K562 (cell line): ENCODE measurements at regions not wholly inside any gene's neighbourhood (a gene's known extent, or its start where the extent isn't known, plus 50 kb on each side); places are given as distances from the start of the nearest gene placed in this dataset.
A peak's percentile ranks its signal among the peaks of the same experiment; 100 is the strongest.

ENCODE experiments used
- ATAC-seq: fragments of 200-7000 bp; cut with Tn5 transposase; 3 replicates; pipeline ENCODE4 v1.9.1; 2020; ENCODE audit warnings: moderate library complexity
- BruUV-seq: library from RNA; stranded (reverse); fragments of 400-500 nt; replicated peaks from 2 replicates; lab custom pipeline; 2021; lab: Mats Ljungman, UMichigan
- CTCF ChIA-PET: fragments of 300-600 bp; formaldehyde crosslinking; extraction: SDS; loops from one replicate; lab custom pipeline; 2021; ENCODE audit warnings: low intra/inter-chr PET ratio; lab: Yijun Ruan, JAX
- POLR2A ChIA-PET: fragments of 300-600, 350-650 bp; sonication (Branson Sonifier 250); formaldehyde crosslinking; extraction: SDS; loops from one replicate; lab custom pipeline; 2021; ENCODE audit warnings: antibody characterized with exemption, inconsistent platforms; lab: Yijun Ruan, JAX
- DNase-seq, 4 experiments: peaks; one replicate each; pipeline versions ENCODE4 v3.0.0 to v3.0.0-alpha.2; 2011 to 2018; ENCODE audit warnings: low spot score in 3 of 4, mixed read lengths in 3 of 4; ENCODE audit errors: extremely low read depth in 1 of 4
- FAIRE-seq: peaks from 2 replicates; lab custom pipeline; 2011; peaks lifted over from hg19 to GRCh38; lab: Jason Lieb, UNC
- H2AFZ ChIP-seq: 2 replicates; pipeline ENCODE4 v1.6.0; 2011; ENCODE audit warnings: low read depth, low read length, control low read depth, inconsistent platforms
- H3K27ac ChIP-seq: fragments of 200-600 bp; 3 replicates; pipeline ENCODE4 v1.8.0; 2011; ENCODE audit warnings: low read depth, mild to moderate bottlenecking, control low read depth, inconsistent platforms, low read length, moderate library complexity, mixed read lengths; ENCODE audit errors: extremely low read depth
- H3K27me3 ChIP-seq, 2 experiments: fragments of 300-600 bp in 1 of 2; 2 replicates in 1 of 2; 3 replicates in 1 of 2; pipeline versions ENCODE4 v1.6.0 to v1.8.0; 2011; ENCODE audit warnings: inconsistent platforms in 2 of 2, low read length in 2 of 2, mild to moderate bottlenecking in 1 of 2, mixed read lengths in 1 of 2, moderate library complexity in 1 of 2; ENCODE audit not compliant: control insufficient read depth in 2 of 2, insufficient read depth in 2 of 2
- H3K36me3 ChIP-seq: fragments of 300-600 bp; 3 replicates; pipeline ENCODE4 v1.8.0; 2011; ENCODE audit warnings: mild to moderate bottlenecking, low read length, inconsistent platforms; ENCODE audit not compliant: control insufficient read depth, insufficient read depth
- H3K4me1 ChIP-seq, 2 experiments: fragments of 200-600 bp in 1 of 2; replicated peaks in 1 of 2; 2 replicates in 1 of 2; 3 replicates in 1 of 2; pipeline versions ENCODE4 v1.5.1 to v1.8.0; 2011; ENCODE audit warnings: inconsistent platforms in 2 of 2, low read length in 2 of 2, mild to moderate bottlenecking in 1 of 2, mixed read lengths in 1 of 2, moderate library complexity in 1 of 2; ENCODE audit not compliant: control insufficient read depth in 2 of 2, insufficient read depth in 2 of 2
- H3K4me2 ChIP-seq: 2 replicates; pipeline ENCODE4 v1.6.1; 2011; ENCODE audit warnings: low read length, control low read depth, inconsistent platforms, mixed read lengths; ENCODE audit not compliant: insufficient read depth
- H3K4me3 ChIP-seq: fragments of 200-600 bp; sonication (generic), shearing (Covaris generic); 2 replicates; pipeline ENCODE4 v1.5.1; 2016; ENCODE audit warnings: control low read depth, inconsistent platforms
- H3K79me2 ChIP-seq: fragments of 200-600 bp; 3 replicates; pipeline ENCODE4 v1.8.0; 2011; ENCODE audit warnings: low read length, inconsistent platforms; ENCODE audit not compliant: control insufficient read depth, insufficient read depth
- H3K9ac ChIP-seq, 2 experiments: 2 replicates each; pipeline versions ENCODE4 v1.6.0 to v1.6.1; 2011; ENCODE audit warnings: low read depth in 2 of 2, low read length in 2 of 2, control low read depth in 1 of 2, inconsistent platforms in 1 of 2, mild to moderate bottlenecking in 1 of 2, mixed read lengths in 1 of 2; ENCODE audit not compliant: insufficient read depth in 1 of 2
- H3K9me1 ChIP-seq: one replicate; pipeline ENCODE4 v1.6.0; 2011; ENCODE audit warnings: inconsistent platforms, mild to moderate bottlenecking, low read length, moderate library complexity; ENCODE audit not compliant: control insufficient read depth, insufficient read depth
- H3K9me3 ChIP-seq: replicated peaks from 2 replicates; pipeline ENCODE4 v1.5.1; 2011; ENCODE audit warnings: low read depth, low read length, inconsistent platforms; ENCODE audit not compliant: control insufficient read depth, insufficient read depth
- H4K20me1 ChIP-seq: replicated peaks from 2 replicates; pipeline ENCODE4 v1.6.1; 2011; ENCODE audit warnings: low read length, inconsistent platforms, mixed read lengths; ENCODE audit not compliant: control insufficient read depth, insufficient read depth
- BRCA1 ChIP-seq, 2 experiments: fragments of 450-650 bp in 1 of 2; sonication (generic) in 1 of 2; formaldehyde crosslinking in 1 of 2; IDR thresholded peaks; 2 replicates each; pipeline versions ENCODE4 v1.5.0 to v1.6.1; 2017 to 2020; ENCODE audit warnings: mild to moderate bottlenecking in 1 of 2, missing genetic modification reagents in 1 of 2
- FOXP4 ChIP-seq: sonication (generic); formaldehyde crosslinking; IDR thresholded peaks from 2 replicates; pipeline ENCODE4 v1.8.0; 2022; ENCODE audit warnings: mild to moderate bottlenecking, missing genetic modification reagents, borderline replicate concordance
- JUND ChIP-seq, 2 experiments: IDR thresholded peaks; 2 replicates in 1 of 2; 3 replicates in 1 of 2; pipeline ENCODE4 v1.6.1; 2011; ENCODE audit warnings: borderline replicate concordance in 2 of 2, low read depth in 2 of 2, low read length in 2 of 2, improper control_type of control experiment in 1 of 2, missing biosample characterization in 1 of 2, missing genetic modification characterization in 1 of 2, missing genetic modification reagents in 1 of 2
- NBN ChIP-seq: fragments of 450-650 bp; IDR thresholded peaks from 2 replicates; pipeline ENCODE4 v1.6.1; 2016; ENCODE audit warnings: low read depth, mild to moderate bottlenecking
- NFXL1 ChIP-seq: fragments of 450-650 bp; formaldehyde crosslinking; IDR thresholded peaks from 2 replicates; pipeline ENCODE4 v1.4.0; 2021; ENCODE audit warnings: mild to moderate bottlenecking
- PHF20 ChIP-seq: fragments of 450-650 bp; IDR thresholded peaks from 2 replicates; pipeline ENCODE4 v1.6.1; 2018; ENCODE audit not compliant: partially characterized antibody
- SMAD3 ChIP-seq: fragments of 450-650 bp; formaldehyde crosslinking; conservative IDR thresholded peaks from 2 replicates; pipeline ENCODE4 v1.4.0; 2020; ENCODE audit warnings: mild to moderate bottlenecking
- TRIM24 ChIP-seq, 2 experiments: fragments of 450-650 bp; IDR thresholded peaks; 2 replicates each; pipeline ENCODE4 v1.6.1; 2016
- ZNF274 ChIP-seq: IDR thresholded peaks from 2 replicates; pipeline ENCODE4 v1.6.1; 2011; ENCODE audit warnings: low read depth, mild to moderate bottlenecking, low read length, moderate library complexity, borderline replicate concordance
- WGBS: fragments of 100-300 bp; shearing (Covaris generic); methylation state at CpG from one replicate; pipeline ENCODE4 v1.1.6; 2016; ENCODE audit warnings: low coverage, mixed read lengths; ENCODE audit not compliant: insufficient coverage; ENCODE audit errors: missing lambda C conversion rate; 5-methylcytosine and 5-hydroxymethylcytosine counted together
- in situ Hi-C: fragments of 300-500 bp; cut with MboI; formaldehyde crosslinking; loops from 4 replicates; pipeline ENCODE4 v1.15.0; 2018; ENCODE audit warnings: inconsistent platforms, mixed read lengths
- intact Hi-C: fragments of 100-400 bp; cut with micrococcal nuclease; formaldehyde crosslinking; loops from 2 replicates; pipeline ENCODE4 v1.14.2; 2022

GRCh38 chr13:62049992-62050391 lies 634.3 kb upstream of the PCDH20 start:
- no peaks in the 10 kb centered on the region for H3K36me3 ChIP-seq
- H3K27me3 ChIP-seq = no peaks in the 10 kb centered on the region
- H4K20me1 ChIP-seq = no peaks in the 10 kb centered on the region
- ChIA-PET CTCF (no interaction called here), POLR2A (no interaction called here)
- no peak for FAIRE-seq
- no peaks in the 10 kb centered on the region for H3K9me1 ChIP-seq
- no peaks in the 10 kb centered on the region for H3K9me3 ChIP-seq
- no peak overlapping the region for H2AFZ ChIP-seq
- DNase-seq = no peak
- ATAC-seq = no peak
- H3K4me2 ChIP-seq = no peak overlapping the region
- BruUV-seq = no TSS peak
- no peak overlapping the region for H3K4me3 ChIP-seq
- H3K27ac ChIP-seq = no peak overlapping the region
- in situ Hi-C loops (no loop called here), intact Hi-C loops (no loop called here)
- no peak for TF ChIP-seq ZNF274
- TF ChIP-seq JUND (IDR thresholded peaks at IDR 0.05; ENCODE audit: borderline replicate concordance, low read depth, low read length) = no peak
- TF ChIP-seq JUND (tag; IDR thresholded peaks at IDR 0.05; ENCODE audit: borderline replicate concordance, low read depth, low read length) = no peak
- TF ChIP-seq NFXL1 (CRISPR knock-in tag) = no peak
- TF ChIP-seq PHF20 = no peak
- TF ChIP-seq SMAD3 (CRISPR knock-in tag) = no peak
- no peak for TF ChIP-seq TRIM24 (IDR thresholded peaks at IDR 0.05)
- no peak for TF ChIP-seq FOXP4
- no peak for TF ChIP-seq NBN
- peak; percentile 94; the same call in 1 of the 2 replicates for TF ChIP-seq BRCA1 (IDR thresholded peaks at IDR 0.05)
- TF ChIP-seq BRCA1 (CRISPR knock-in tag; IDR thresholded peaks at IDR 0.05) = no peak
- 0% methylated on average over 2 of the region's 2 CpGs for WGBS
- no peak overlapping the region for H3K9ac ChIP-seq
- no peaks in the 10 kb centered on the region for H3K4me1 ChIP-seq
- no peaks in the 10 kb centered on the region for H3K79me2 ChIP-seq
